ENCODE measurements at regions not wholly inside any gene's neighbourhood (a gene's known extent, or its start where the extent isn't known, plus 50 kb on each side); places are given as distances from the start of the nearest gene placed in this dataset.
A peak's percentile ranks its signal among the peaks of the same experiment; 100 is the strongest.

- TF ChIP-seq TFE3 (CRISPR knock-in tag; IDR thresholded peaks at IDR 0.05) (no peak), CC2D1A (IDR thresholded peaks at IDR 0.05) (no peak), ZNF175 (CRISPR knock-in tag; IDR thresholded peaks at IDR 0.05; ENCODE audit: low read depth) (no peak), HMG20A (CRISPR knock-in tag; conservative IDR thresholded peaks at IDR 0.05) (no peak), CBFA2T3 (IDR thresholded peaks at IDR 0.05) (no peak), CTCFL (IDR thresholded peaks at IDR 0.05; ENCODE audit: borderline replicate concordance, insufficient read depth, low read depth, low read length, poor library complexity, severe bottlenecking) (no peak), HMGN3 (IDR thresholded peaks at IDR 0.05; ENCODE audit: borderline replicate concordance, extremely low read depth, insufficient read length, low read depth, low read length) (no peak)
Measured at GRCh38 chr11:13214276-13214675, 63.3 kb upstream of the BMAL1 start (continued).

- H3K27me3 ChIP-seq (ENCODE audit: control insufficient read depth in 2 of 2, insufficient read depth in 2 of 2, low read length in 2 of 2) = peaks cover 12 to 28% of the 10 kb centered on the region in 2 experiments
- no TSS peak for BruUV-seq (replicated peaks)
- FAIRE-seq (no peak), ATAC-seq (no peak), DNase-seq (ENCODE audit: extremely low read depth in 1 of 4, low spot score in 3 of 4) (no peak)
- H3K4me3 ChIP-seq = no peak overlapping the region
- no peaks in the 10 kb centered on the region for H3K79me2 ChIP-seq (ENCODE audit: control insufficient read depth, insufficient read depth, low read length)
- no peaks in the 10 kb centered on the region for H3K9me1 ChIP-seq (ENCODE audit: control insufficient read depth, insufficient read depth, low read length)
- 0% methylated on average over 4 of the region's 4 CpGs for WGBS (ENCODE audit: insufficient coverage, low coverage, missing lambda C conversion rate)
- H2AFZ ChIP-seq (ENCODE audit: low read depth, low read length) = no peak overlapping the region
- no peaks in the 10 kb centered on the region for H3K9me3 ChIP-seq (replicated peaks; ENCODE audit: control insufficient read depth, insufficient read depth, low read depth, low read length)
- H3K36me3 ChIP-seq (ENCODE audit: control insufficient read depth, insufficient read depth, low read length) = no peaks in the 10 kb centered on the region
- intact Hi-C loops (cut with micrococcal nuclease) (no loop called here), in situ Hi-C loops (cut with MboI) (no loop called here)
- POLR2A ChIA-PET = interaction anchor here (0.6 kb wide), 1 partner anchor 243 kb away, joined by 3 read pairs; no protein-coding TSS in a partner anchor
- H4K20me1 ChIP-seq (replicated peaks; ENCODE audit: control insufficient read depth, insufficient read depth, low read length) = 0 out of 2 replicates have a peak, but pooled peaks cover 4% of the 10 kb centered on the region
- H3K4me2 ChIP-seq (ENCODE audit: insufficient read depth, low read length) = no peak overlapping the region
- H3K27ac ChIP-seq (ENCODE audit: extremely low read depth, low read depth, low read length) = no peak overlapping the region
- no peak overlapping the region for H3K9ac ChIP-seq (ENCODE audit: insufficient read depth in 1 of 2, low read depth in 2 of 2, low read length in 2 of 2)
- CTCF ChIA-PET (ENCODE audit: low intra/inter-chr PET ratio) = no interaction called here
- no peaks in the 10 kb centered on the region for H3K4me1 ChIP-seq (replicated peaks in 1 of 2; ENCODE audit: control insufficient read depth in 2 of 2, insufficient read depth in 2 of 2, low read length in 2 of 2)
- TF ChIP-seq CREB3L1 (IDR thresholded peaks at IDR 0.05; ENCODE audit: borderline replicate concordance, low read depth) (no peak), CREM (IDR thresholded peaks at IDR 0.05; ENCODE audit: low read depth) (peak; percentile 26; the same call in 1 of the 2 replicates), FOSL1 (tag; conservative IDR thresholded peaks at IDR 0.05) (peak; percentile 51; the same call in 1 of the 2 replicates)
Measured at GRCh38 chr11:13215149-13215548, 62.4 kb upstream of the BMAL1 start.
